Skin epidermis (tissue), 12 donors: ENCODE measurements at regions not wholly inside any gene's neighbourhood (a gene's known extent, or its start where the extent isn't known, plus 50 kb on each side); places are given as distances from the start of the nearest gene placed in this dataset.

Experiments
- H3K27ac ChIP-seq, 21 experiments: fragments of 200-600 bp; sonication (generic) in 11 of 21; one replicate each; pipeline ENCODE4 v1.5.0; 2020; ENCODE audit warnings: mild to moderate bottlenecking in 3 of 21, inconsistent platforms in 2 of 21, moderate library complexity in 2 of 21
- H3K4me3 ChIP-seq, 7 experiments: fragments of 200-600 bp; sonication (generic) in 2 of 7; one replicate each; pipeline ENCODE4 v1.5.0; 2020; ENCODE audit warnings: inconsistent platforms in 2 of 7, mild to moderate bottlenecking in 2 of 7, moderate library complexity in 1 of 7

DNA sequence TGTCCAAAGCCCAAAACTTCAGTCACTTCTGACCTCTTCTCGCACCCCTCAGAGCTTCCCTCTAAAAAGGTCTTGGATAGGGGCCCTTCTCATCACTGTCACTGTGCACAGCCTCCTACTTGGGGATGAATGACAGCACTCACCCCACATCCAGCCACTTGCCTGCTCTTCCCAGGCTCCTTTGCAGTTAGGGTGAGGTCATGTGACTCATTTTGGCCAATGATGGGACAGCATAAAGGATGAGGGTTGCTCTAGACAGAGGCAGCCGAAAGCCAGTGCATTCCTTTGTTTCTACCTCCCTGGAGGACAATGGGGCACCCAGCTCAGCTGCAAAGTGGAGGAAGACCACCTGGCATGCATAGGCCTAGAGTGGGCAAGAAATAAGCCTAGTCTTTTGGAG lies 1413.3 kb downstream of the TBC1D22A start:
- no peak overlapping the region for H3K4me3 ChIP-seq
- no peak overlapping the region for H3K27ac ChIP-seq

DNA sequence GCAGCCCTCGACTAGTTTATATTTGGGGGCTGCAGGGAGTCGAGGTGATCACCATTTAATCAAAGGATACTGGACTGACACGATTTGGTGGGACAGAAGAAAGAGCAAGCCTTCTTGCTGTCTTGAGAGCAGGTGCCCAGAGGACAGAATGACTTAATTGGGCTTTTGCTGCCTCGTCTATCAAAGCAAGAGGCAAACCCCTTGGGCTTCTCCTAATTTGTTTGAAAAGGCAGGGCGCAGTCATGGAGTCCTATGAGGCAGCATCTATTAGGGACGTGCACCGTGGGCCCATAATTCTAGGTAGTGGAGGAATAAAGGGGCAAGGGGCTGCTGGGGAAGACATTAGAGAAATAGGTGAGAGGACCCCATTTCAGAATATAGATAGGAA lies 1411.3 kb downstream of the TBC1D22A start:
- H3K4me3 ChIP-seq = no peak overlapping the region

DNA sequence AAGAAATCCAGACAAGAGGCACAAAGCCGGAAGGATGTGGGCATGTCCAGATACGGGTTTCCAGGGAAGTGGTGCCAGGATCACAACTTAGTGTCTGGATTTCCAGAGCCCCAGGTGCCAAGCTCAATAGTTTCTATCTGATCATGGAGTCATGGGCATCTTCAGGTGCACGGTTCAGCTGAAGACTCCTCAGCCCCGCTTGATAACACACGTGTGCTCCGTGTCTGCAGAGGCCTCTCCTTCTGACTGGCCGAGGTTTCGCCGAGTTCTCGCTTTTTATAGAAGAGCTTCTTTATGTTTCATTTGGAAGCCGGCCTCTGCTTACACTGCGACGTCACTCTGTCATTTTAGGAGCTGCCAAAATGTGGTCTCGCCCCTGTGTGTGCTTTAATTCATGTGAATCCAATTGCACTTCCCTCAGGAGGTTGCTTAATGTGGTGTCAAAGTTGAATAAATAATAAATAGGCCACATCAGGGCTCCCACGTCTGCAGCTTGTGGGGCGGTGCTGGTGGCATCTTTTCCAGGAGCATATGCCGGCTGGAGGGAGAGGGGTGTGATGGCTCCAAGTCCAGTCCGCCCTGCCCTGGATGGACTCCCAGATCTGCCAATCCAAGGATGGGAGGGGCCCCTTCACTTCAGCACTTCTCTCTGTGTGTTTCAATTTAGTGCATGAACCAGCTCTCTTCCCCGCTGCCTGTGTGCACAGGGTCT lies 1410.8 kb downstream of the TBC1D22A start:
- Histone ChIP-seq H3K4me3 (no peak overlapping the region), H3K27ac (no peak overlapping the region)

More for the DNA sequence above, 1411.3 kb downstream of the TBC1D22A start:
- H3K27ac ChIP-seq = no peak overlapping the region

DNA sequence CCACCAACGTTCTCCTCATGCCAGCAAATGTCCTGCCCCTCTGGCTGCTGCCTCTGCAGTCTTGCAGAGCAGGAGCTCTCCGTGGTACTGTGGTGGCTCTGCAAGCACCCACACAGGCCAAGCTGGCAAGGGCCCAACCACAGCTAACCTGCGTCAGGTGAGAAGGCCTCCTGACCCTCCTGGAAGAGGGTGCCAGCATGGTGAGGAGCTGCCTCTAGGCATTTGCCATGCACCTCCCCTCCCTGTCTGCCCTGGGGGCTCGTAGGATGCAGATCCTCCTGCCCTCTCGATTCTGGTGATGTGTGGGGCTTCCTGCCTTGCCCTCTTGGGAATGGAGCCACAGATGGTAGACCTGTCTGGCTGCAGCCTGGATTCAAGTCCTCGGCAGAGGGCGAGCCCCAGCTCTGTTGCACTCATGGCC lies 1408.8 kb downstream of the TBC1D22A start:
- no peak overlapping the region for H3K4me3 ChIP-seq
- H3K27ac ChIP-seq = no peak overlapping the region

DNA sequence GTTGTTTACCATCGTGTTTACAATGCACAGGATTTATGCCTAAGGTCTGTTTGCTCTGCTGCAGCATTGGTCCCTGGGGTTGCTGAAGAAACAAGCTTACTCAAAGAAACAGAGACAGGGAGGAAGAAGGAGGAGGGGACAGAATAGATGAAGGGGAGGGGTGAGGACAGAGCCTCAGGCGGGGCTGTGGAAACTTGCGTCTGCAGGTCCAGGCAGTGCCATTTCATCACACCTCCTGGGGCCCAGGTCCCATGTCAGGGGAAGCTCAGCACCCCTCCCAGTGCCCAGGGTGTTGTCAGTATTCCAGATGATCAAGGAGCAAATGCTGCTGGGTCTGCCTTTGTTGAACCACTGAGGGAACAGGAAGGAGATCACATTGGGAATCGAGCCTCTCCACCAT lies 1406.8 kb downstream of the TBC1D22A start:
- Histone ChIP-seq H3K27ac (no peak overlapping the region), H3K4me3 (no peak overlapping the region)

DNA sequence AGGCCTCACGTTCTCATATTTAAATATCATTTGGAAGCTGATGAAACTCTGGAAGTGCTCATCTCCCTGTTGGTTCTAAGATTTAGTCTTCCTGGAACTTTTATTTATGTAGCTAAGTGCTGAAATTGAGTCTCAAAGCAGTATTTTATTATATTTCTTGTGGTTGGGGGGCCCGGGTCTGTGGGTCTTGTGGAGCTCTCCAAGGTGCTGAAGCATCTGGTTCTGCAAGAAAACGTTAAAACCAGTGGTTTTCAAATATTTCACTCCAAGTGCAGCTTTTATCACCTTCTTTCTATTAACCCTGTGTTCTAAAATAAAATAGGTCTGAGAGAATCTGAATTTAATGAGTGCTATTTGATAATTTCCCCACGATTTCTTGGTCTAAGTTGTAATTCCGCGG lies 1404.8 kb downstream of the TBC1D22A start:
- Histone ChIP-seq H3K4me3 (no peak overlapping the region), H3K27ac (no peak overlapping the region)

DNA sequence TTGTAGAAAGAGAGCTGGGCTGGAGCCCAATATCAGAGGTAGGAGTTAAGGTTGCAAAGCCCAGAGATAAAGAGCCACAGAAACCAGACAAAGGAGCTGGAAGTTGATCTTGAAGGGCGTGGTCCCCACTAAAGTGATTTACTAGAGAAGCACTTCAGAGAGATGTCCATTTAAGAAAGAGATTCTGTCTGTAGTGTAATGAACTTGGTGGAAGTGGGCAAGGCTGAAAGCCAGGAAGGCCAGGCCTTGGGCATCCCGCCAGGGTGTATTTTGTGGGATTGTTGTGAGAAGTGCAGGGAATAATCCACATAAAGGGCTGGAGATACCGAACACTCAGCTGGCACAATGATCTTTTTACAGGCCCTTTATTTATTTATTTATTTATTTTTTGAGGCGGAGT lies 1398.8 kb downstream of the TBC1D22A start:
- Histone ChIP-seq H3K27ac (no peak overlapping the region), H3K4me3 (no peak overlapping the region)

DNA sequence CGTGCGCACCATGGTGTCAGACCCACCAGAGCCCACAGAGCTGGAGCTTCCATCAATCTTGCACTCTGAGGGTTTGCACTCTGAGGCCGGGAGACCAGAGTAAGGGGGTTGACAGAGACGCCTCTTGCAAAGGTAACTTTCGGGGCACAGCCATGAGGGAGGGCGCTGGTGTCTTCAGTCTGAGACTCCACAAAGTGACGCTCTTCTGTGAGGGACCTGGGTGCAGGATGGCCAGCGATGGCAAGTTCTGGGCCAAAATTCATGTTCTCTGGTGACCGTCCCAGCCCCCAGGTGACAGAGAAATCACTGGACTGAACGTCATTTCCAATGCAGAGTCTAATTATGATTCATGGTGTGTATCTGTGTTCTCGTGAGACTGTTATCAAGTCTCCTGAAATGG lies 1395.2 kb downstream of the TBC1D22A start:
- Histone ChIP-seq H3K27ac (no peak overlapping the region), H3K4me3 (no peak overlapping the region)

DNA sequence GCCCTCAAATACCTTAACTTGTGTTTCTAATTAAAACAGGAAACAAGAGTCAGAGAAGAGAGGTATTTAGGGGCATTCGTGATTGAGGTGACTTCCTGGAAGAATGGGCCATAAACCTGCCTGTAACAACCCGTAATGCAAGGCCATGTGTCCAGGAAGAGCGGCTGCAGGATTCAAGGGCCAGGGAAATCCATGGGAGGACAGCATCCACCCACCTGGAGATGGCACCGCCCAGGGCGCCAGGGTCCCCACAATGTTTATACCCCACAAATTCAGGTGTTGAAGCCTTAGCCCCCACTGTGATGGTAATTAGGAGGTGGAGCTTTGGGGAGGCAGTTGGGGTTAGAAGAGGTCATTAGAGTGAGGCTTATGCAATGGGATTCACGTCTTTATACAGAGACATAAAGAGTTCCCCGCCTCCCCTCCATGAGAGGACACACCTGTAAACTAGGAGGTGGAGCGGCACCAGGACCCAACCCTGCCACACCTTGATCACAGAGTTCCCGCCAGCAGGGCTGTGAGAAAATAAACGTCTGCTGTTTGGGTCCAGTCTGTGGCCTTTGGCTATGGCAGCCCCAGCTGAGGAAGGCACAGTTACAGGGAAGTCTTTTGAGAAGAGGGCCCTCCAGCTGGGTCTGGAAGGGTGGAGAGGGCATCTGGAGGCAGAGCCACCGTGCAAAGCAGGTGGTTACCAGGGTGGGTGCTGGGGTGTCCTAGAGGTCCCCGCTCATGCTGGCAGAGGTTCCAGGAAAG lies 1394.3 kb downstream of the TBC1D22A start:
- Histone ChIP-seq H3K27ac (no peak overlapping the region), H3K4me3 (no peak overlapping the region)

DNA sequence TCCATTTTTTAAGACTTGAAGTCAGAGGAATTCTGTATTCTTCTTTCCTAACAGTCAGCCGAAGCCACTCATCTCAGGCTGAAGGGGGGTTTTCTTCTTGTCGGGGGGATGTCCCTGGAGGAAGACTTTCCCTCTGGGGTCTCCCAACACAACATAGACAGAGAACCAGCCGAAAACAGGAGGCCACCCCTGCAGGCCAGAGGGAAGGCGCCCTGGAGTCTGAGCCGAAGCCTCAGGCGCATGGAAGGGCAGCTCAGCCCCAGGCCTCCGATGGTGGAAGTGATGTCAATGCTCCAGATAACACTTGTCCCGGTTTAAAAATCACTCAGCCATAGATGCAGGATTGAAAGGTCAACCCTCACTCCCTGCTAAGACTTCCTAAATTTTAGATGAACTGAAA lies 1393.0 kb downstream of the TBC1D22A start:
- Histone ChIP-seq H3K4me3 (no peak overlapping the region), H3K27ac (no peak overlapping the region)

DNA sequence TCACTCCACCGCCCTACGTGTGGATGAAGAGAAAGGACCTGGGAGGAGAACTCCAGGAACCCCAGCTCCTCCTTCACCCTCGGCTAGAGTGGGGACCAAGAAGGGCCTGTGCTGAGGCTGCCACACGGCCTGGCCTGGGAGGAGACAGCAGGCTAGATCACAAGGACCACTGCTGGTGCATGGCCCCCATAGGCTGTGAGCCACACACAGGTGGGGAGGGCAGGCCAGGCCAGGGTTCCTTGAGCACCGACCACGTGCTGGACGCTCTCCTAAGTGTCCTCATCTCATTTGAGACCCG lies 1392.4 kb downstream of the TBC1D22A start:
- Histone ChIP-seq H3K4me3 (no peak overlapping the region), H3K27ac (no peak overlapping the region)

DNA sequence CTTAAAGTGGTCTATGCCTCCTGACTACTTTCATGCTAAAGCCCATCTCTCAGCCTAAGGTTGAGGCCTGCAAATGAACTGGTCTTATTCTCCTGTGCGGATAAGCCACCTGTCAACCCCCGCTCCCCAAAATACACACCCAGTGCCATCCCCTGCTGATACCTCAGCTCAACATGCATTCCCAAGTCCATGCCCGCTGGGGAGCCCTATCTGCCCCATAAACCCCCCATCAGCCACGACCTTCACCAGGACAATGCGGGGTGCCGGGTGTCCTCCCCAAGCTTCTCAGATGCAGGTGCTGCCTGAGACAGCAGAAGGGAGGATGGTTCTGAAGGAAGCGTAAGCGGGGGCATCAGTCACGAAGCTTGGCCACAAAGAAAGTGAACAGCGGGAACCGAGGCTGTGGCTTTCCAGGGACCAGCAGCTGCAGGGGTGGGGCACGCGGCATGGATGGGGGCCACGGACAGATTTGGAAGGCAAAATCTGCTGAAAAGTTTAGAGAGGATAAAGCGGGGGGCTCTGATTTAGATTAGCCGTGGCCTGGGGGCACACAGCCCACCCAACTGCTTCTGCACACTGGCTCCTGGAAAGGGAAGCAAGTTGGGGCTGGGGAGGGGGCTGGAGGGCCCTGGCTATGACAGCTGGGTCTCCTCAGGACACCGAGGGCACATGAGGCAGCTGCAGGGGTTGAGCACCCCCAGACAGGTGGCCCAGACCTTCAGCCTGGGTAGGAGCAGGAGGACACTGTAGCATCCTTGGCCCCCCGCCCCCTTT lies 1391.9 kb downstream of the TBC1D22A start:
- no peak overlapping the region for H3K27ac ChIP-seq
- H3K4me3 ChIP-seq = no peak overlapping the region

DNA sequence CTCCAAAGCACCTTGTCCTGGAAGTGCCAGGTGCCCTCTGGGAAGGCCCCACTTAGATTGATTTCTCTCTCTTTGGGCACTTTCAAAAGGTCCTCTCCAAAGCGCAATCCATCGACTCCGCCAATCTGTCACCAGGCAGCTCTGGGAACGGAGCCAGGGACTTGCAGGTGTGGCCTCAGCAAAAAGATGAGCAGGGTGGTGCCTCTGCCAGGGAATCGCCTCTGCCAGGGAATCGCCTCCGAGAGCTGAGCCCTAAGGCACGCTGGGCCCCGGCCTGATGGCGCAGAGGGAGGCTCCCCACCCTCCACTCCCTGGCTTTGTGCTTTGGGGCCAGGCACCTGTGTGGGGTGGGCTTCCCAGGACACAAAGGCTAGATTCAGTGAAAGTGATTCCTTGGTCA lies 1391.3 kb downstream of the TBC1D22A start:
- H3K27ac ChIP-seq = no peak overlapping the region
- H3K4me3 ChIP-seq = no peak overlapping the region

DNA sequence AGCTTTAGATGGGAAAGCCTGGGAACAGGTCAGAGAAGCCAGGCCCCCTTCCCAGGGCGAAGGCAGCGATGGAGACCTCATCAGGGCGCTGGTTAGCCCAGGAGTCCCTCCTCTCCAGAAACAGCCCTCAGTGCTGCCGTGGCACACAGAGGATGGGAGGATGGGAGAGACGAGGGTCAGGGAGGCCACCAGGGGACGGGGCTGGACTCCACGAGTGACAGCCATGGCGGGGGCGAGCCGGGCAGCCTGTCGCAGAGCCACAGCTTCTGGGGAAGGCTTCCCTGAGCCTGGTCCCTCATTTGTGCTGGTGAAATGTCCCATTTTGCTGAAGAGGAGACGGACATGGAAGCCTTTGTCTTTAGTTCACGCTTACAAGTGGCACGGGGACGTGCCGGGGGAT lies 1390.5 kb downstream of the TBC1D22A start:
- Histone ChIP-seq H3K4me3 (no peak overlapping the region), H3K27ac (no peak overlapping the region)

DNA sequence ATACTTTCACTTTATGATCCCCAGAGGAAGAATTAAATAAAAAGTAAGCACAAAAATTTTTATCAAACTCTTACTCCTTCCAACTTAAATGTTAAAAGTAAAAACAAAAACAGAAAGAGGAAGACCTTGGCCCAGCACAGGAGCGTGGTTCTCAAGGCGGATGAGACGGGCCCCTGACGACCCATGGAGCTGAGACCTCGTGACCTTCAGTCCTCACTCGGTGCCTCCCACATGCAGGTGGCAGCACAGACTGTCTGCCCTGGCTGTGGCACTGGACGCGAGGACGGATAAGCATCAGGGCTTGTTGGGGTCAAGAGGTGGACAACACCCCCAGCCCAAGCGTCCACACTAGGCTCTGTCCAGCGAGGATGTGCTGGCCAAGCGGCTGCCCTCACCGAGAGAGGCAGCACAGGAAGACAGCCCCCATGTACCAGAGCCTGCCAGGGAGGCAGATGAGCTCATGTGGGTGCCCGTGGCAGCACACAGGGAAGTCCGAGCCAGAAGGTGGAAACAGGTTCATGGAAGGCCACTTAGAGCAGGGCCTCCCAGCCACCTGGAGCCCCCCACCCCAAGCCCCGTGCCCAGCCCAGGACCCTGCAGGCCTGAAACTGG lies 1389.8 kb downstream of the TBC1D22A start:
- Histone ChIP-seq H3K27ac (no peak overlapping the region), H3K4me3 (no peak overlapping the region)

DNA sequence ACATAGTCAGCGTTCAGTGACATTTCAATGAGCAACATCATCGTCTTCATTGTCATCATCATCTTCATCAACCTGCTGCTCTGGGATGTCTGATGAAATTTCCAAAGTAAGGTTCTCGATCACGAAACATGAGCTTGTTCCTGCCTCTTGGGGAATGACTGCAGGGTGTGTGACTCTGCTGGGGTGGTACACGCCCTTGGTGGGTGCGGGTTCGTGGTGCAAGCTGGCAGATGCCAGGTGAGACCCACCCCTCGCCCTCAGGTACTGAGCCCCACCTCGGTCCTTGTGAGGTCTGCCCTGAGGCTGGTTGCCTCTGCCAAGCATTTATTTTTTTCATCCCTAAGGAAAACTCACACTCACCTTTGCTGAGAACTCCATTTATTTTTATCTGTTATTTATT lies 1389.2 kb downstream of the TBC1D22A start:
- H3K27ac ChIP-seq = no peak overlapping the region
- H3K4me3 ChIP-seq = no peak overlapping the region

DNA sequence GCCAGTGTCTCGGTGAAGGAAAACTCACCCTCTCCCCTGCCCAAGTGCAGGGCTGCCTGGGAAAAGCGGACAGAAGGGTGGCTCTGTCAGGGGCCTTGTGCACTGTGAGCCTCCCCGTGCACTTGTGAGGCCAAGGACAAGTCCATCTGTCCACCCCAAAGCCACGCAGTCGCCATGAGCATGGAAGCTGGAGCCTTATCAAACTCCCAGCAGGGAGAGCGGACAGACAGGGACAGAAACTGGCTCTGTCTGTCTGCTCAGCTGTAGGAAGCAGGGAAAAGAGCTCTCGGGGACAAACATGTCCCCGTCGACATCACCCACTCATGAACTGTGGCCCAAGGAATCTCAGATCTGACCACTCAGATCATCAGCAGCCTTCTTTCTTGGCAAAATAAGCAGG lies 1385.4 kb downstream of the TBC1D22A start:
- H3K4me3 ChIP-seq = no peak overlapping the region

DNA sequence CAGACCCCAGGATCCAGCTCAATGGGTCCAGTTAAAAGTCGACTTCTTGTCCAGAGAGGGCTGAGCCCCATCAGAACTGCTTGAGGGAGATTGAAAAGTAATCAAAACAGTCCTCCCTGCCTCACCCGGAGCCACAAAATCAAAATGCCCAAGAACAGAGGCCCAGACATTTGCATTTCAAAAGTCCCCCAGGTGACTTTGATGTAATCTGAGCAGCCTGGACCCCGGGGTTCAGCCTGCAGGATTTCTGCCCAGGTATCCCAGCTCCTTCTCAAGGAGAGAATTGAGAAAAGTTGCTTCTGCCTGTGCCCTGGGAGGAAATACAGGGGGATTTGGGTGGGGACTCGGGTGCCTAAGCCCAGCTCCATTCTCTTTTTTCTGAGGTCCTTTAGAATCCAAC lies 1385.0 kb downstream of the TBC1D22A start:
- H3K4me3 ChIP-seq = no peak overlapping the region
- no peak overlapping the region for H3K27ac ChIP-seq

More for the DNA sequence above, 1385.4 kb downstream of the TBC1D22A start:
- H3K27ac ChIP-seq = no peak overlapping the region

DNA sequence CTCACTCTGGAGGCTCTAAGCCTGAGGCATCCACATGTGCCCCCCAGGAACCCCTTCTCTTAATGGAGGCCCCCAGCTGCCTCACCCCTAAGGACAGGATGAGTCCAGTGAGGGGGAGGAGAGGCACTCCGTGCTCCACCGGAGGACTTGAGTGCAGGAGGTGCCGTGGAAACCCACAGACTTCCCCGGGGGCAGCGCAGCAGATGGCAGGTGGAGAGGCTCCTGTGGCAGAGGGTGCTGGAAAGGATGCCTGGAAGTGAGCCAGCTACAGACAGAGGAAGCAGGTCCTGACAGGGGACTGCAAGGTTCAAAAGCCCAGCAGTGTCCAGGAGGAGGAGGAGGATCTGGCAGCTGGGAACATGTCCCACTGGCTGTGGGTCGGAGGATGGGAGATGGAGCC lies 1384.0 kb downstream of the TBC1D22A start:
- no peak overlapping the region for H3K4me3 ChIP-seq
- no peak overlapping the region for H3K27ac ChIP-seq

DNA sequence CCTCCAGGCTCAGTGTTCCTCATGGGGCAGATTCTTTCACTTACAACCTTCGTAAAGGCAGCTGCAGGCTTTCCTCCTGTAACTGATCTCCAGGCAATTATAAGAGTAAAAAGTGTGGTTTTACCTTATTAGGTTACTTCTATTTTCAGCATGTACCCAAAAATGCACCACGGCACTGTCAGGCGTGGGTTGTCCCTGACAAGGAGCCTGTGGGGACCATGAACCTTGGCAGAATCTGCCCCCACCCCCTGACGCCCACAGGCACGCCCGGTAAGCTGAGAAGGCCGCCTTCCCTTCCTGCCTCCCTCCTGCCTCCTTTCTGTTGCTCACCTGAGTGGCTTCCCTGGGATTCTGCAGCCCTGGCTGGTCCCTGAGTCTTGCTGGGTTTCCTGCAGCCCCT lies 1383.3 kb downstream of the TBC1D22A start:
- Histone ChIP-seq H3K4me3 (no peak overlapping the region), H3K27ac (no peak overlapping the region)

DNA sequence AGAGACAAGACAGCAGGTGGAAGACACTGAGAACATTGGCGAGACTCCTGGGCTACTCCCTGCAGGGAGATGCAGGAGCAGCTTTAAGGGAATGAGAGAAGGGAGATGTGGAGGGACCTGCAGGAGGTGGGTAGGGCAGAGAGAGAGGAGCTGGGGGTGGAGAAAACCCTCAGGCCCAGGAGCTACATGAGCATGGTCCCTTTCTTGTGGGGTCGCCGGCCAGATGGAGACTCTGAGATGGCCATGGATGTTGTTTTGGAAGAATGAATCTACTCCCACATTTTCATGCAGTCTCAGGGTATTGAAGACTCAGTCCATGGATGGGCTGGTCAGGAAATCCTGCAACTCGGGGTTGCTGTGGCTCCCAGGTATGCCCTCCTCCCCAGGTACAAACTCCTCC lies 1381.9 kb downstream of the TBC1D22A start:
- Histone ChIP-seq H3K27ac (no peak overlapping the region), H3K4me3 (no peak overlapping the region)
